Spleen (tissue), 11 donors: ENCODE measurements at regions not wholly inside any gene's neighbourhood (a gene's known extent, or its start where the extent isn't known, plus 50 kb on each side); places are given as distances from the start of the nearest gene placed in this dataset.

Source experiments
- DNase-seq: peaks from one replicate; pipeline ENCODE4 v3.0.0-alpha.2; 2020
- H3K27ac ChIP-seq, 8 donors: fragments of 200-600 bp; sonication (generic) in 7 of 8; 1 replicate in 4 of 8; 2 replicates in 4 of 8; pipeline versions ENCODE4 v1.5.0 to v1.8.0; 2016 to 2021; ENCODE audit warnings: inconsistent platforms in 4 of 8, mild to moderate bottlenecking in 4 of 8, moderate library complexity in 1 of 8
- H3K27me3 ChIP-seq, 7 donors: fragments of 200-600 bp; sonication (generic) in 6 of 7; replicated peaks in 1 of 7; 1 replicate in 4 of 7; 2 replicates in 3 of 7; pipeline versions ENCODE4 v1.5.0 to v1.8.0; 2016 to 2021; ENCODE audit warnings: inconsistent platforms in 3 of 7, mild to moderate bottlenecking in 1 of 7
- H3K36me3 ChIP-seq, 6 donors: fragments of 200-600 bp; sonication (generic) in 5 of 6; 1 replicate in 4 of 6; 2 replicates in 2 of 6; pipeline versions ENCODE4 v1.5.0 to v1.8.0; 2016 to 2021; ENCODE audit warnings: inconsistent platforms in 2 of 6
- H3K4me1 ChIP-seq, 6 donors: fragments of 200-600 bp; sonication (generic) in 5 of 6; 1 replicate in 3 of 6; 2 replicates in 3 of 6; pipeline versions ENCODE4 v1.5.0 to v1.8.0; 2016 to 2021; ENCODE audit warnings: inconsistent platforms in 3 of 6
- H3K4me3 ChIP-seq, 8 donors: fragments of 200-600 bp; sonication (generic) in 7 of 8; 1 replicate in 4 of 8; 2 replicates in 4 of 8; pipeline versions ENCODE4 v1.5.0 to v1.8.0; 2016 to 2021; ENCODE audit warnings: inconsistent platforms in 4 of 8, mild to moderate bottlenecking in 4 of 8, moderate library complexity in 2 of 8
- H3K9me3 ChIP-seq, 8 donors: fragments of 200-600 bp; sonication (generic) in 7 of 8; 1 replicate in 4 of 8; 2 replicates in 4 of 8; pipeline versions ENCODE4 v1.5.0 to v1.8.0; 2016 to 2021; ENCODE audit warnings: inconsistent platforms in 4 of 8
- POLR2A ChIP-seq, 3 donors: fragments of 450-650 bp; IDR thresholded peaks; one replicate each; pipeline ENCODE4 v1.5.1; 2017; ENCODE audit warnings: antibody characterized with exemption in 3 of 3, mild to moderate bottlenecking in 1 of 3
- POLR2AphosphoS5 ChIP-seq, 3 donors: sonication (generic); formaldehyde crosslinking; IDR thresholded peaks; one replicate each; pipeline ENCODE4 v1.5.1; 2017; ENCODE audit warnings: antibody characterized with exemption in 3 of 3
- WGBS, 5 donors: extraction: QIAGEN DNeasy Blood & Tissue Kit in 3 of 5; methylation state at CpG; one replicate each; pipeline versions ENCODE4 v1.1.5 to v1.1.7; 2013 to 2018; 5-methylcytosine and 5-hydroxymethylcytosine counted together
- intact Hi-C: fragments of 100-400 bp; cut with DNase I; formaldehyde crosslinking; loops from one replicate; pipeline ENCODE4 v1.15.0; 2023; ENCODE audit warnings: low total_unique reads
- TF ChIP-seq, protein P1 (sequence below), 11 experiments: fragments of 200-600 bp in 7 of 11; fragments of 450-650 bp in 4 of 11; sonication (generic) in 4 of 11; IDR thresholded peaks in 8 of 11; conservative IDR thresholded peaks in 3 of 11; 1 replicate in 7 of 11; 2 replicates in 4 of 11; pipeline versions ENCODE4 v1.4.0 to v1.8.0; 2016 to 2021; ENCODE audit warnings: antibody characterized with exemption in 11 of 11, inconsistent platforms in 4 of 11, mild to moderate bottlenecking in 1 of 11
- donor health status: healthy with polysubstance abuse.
- donor health status: DM: no; HTN: no; CAD: no; lungs with moderate emphysema.
- donor health status: DM: no; HTN: no; CAD: no.
- donor health status: Bipolar disorder and iron deficiency.
- donor health status: healthy.
- donor health status: DM: no; HTN: no; CAD: no.
- donor health status: DM: yes; HTN: yes; CAD: no.

DNA sequence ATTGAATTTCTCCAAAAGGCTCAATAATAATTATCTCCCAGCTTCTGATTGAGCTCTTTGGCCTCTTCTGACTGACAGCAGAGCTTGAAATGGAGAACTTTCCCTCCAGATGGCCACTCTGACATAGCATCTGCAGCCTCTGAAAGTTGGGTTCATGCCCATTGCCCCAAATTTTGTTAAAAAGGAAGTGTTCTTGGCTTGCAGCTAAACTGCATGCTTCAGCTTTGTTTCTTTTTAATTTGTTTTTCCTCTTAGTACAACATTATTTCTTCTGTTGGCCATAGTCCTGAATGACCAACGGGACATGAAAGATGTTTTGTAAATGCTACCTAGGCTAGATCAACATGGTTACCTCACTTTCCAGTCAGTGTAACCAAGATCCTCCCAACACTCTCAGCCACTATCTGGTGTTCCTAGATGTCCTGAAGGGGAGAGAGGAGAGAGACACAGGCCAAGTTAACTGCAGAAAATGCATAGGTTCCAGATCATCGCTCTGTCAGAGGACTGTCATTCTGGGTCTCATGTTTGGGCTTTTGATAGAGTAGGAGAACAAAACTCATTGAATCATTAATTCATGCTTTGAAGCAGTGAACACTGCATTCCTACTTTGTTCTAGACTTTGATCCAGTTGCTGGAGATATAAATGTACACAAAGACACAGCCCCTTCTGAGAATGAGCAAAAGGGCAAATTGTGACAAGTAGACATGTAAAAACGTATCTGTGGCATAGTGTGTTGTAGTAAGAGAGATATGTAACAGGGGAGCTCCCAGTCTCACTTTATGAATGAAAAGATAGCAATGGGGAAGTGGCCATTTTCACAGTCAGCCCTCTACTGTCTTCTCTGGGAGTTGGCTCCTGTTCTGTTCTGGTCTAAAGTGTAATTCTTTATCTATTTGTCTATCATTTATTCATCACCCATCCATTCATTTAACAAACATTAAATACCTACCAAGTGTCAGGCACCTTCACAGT is 156.2 kb downstream of the ZNF621 start:
- 66 to 76% (median 75%) methylated on average over 3 of the region's 3 CpGs for WGBS, 5 donors
- DNase-seq: no peak
- H3K27ac ChIP-seq: no peak overlapping the region
- TF ChIP-seq, protein P1, sequence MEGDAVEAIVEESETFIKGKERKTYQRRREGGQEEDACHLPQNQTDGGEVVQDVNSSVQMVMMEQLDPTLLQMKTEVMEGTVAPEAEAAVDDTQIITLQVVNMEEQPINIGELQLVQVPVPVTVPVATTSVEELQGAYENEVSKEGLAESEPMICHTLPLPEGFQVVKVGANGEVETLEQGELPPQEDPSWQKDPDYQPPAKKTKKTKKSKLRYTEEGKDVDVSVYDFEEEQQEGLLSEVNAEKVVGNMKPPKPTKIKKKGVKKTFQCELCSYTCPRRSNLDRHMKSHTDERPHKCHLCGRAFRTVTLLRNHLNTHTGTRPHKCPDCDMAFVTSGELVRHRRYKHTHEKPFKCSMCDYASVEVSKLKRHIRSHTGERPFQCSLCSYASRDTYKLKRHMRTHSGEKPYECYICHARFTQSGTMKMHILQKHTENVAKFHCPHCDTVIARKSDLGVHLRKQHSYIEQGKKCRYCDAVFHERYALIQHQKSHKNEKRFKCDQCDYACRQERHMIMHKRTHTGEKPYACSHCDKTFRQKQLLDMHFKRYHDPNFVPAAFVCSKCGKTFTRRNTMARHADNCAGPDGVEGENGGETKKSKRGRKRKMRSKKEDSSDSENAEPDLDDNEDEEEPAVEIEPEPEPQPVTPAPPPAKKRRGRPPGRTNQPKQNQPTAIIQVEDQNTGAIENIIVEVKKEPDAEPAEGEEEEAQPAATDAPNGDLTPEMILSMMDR (IDR thresholded peaks at IDR 0.05 in 8 of 11, conservative IDR thresholded peaks at IDR 0.05 in 3 of 11): no peak
- TF ChIP-seq POLR2A (IDR thresholded peaks at IDR 0.05): no peak
- TF ChIP-seq POLR2AphosphoS5 (IDR thresholded peaks at IDR 0.05): no peak
- H3K4me1 ChIP-seq: no peaks in the 10 kb centered on the region
- no peaks in the 10 kb centered on the region for H3K27me3 ChIP-seq
- no peak overlapping the region for H3K4me3 ChIP-seq
- H3K9me3 ChIP-seq: no peaks in the 10 kb centered on the region
- intact Hi-C loops: no loop called here
- no peaks in the 10 kb centered on the region for H3K36me3 ChIP-seq

- DNase-seq: no peak
- 76 to 95% (median 88%) methylated on average over 1 of the region's 1 CpG for WGBS, 5 donors
- Histone ChIP-seq H3K4me3 (no peak overlapping the region), H3K4me1 (no peaks in the 10 kb centered on the region), H3K9me3 (no peaks in the 10 kb centered on the region), H3K27me3 (no peaks in the 10 kb centered on the region), H3K27ac (no peak overlapping the region), H3K36me3 (no peaks in the 10 kb centered on the region)
- TF ChIP-seq, protein P1 (IDR thresholded peaks at IDR 0.05 in 8 of 11, conservative IDR thresholded peaks at IDR 0.05 in 3 of 11): no peak
- TF ChIP-seq POLR2A (IDR thresholded peaks at IDR 0.05): no peak
- no peak for TF ChIP-seq POLR2AphosphoS5 (IDR thresholded peaks at IDR 0.05)
- intact Hi-C loops: no loop called here
These were observed 156.9 kb downstream of the ZNF621 start for GRCh38 chr3:40681658-40682055.

DNA sequence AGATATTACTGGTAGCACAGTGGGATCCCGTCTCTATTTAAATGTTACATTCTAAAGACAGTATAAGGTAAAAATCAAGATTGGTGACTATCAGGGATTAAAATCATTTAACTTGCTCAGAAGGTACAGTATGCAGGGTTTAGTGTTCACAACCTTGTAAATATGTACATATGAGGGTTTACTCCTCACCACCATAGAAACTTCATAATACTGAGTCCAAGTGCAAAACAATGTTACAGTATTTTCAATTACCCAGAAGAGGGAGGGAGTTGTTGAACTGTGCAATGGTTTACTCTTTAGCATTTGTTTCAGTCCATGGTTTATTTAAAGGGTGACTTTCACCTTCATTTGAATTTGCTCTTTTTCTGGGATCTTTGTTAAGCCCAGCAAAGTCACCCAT is 165.1 kb downstream of the ZNF621 start:
- no peak for DNase-seq
- Histone ChIP-seq H3K4me1 (peaks cover 0 to 19% (median 7%) of the 10 kb centered on the region in 6 donors), H3K27me3 (peaks cover 0 to 8% (median 0%) of the 10 kb centered on the region in 7 donors), H3K9me3 (no peaks in the 10 kb centered on the region), H3K4me3 (no peak overlapping the region), H3K36me3 (no peaks in the 10 kb centered on the region), H3K27ac (no peak overlapping the region)
- TF ChIP-seq POLR2A (IDR thresholded peaks at IDR 0.05) (no peak), POLR2AphosphoS5 (IDR thresholded peaks at IDR 0.05) (no peak)
- TF ChIP-seq, protein P1 (IDR thresholded peaks at IDR 0.05 in 8 of 11, conservative IDR thresholded peaks at IDR 0.05 in 3 of 11): no peak
- intact Hi-C loops: no loop called here
- WGBS, 5 donors: 88 to 98% (median 95%) methylated on average over 1 of the region's 1 CpG

- no peak for TF ChIP-seq POLR2A (IDR thresholded peaks at IDR 0.05)
- no peaks in the 10 kb centered on the region for H3K9me3 ChIP-seq
- H3K27me3 ChIP-seq: peaks cover 0 to 8% (median 0%) of the 10 kb centered on the region in 7 donors
- DNase-seq: no peak
- WGBS, 5 donors: 46 to 57% (median 50%) methylated on average over 9 of the region's 9 CpGs
- intact Hi-C loops: no loop called here
- peak overlapping the region in 4 of 8 donors; percentile 7 to 36 (median 10) for H3K27ac ChIP-seq
- H3K4me3 ChIP-seq: no peak overlapping the region
- no peaks in the 10 kb centered on the region for H3K36me3 ChIP-seq
- H3K4me1 ChIP-seq: peaks cover 0 to 19% (median 7%) of the 10 kb centered on the region in 6 donors
These were observed 166.1 kb downstream of the ZNF621 start for GRCh38 chr3:40690749-40691451.
